Right hindlimb (tissue), 1 donor: ENCODE measurements at regions not wholly inside any gene's neighbourhood (a gene's known extent, or its start where the extent isn't known, plus 50 kb on each side); places are given as distances from the start of the nearest gene placed in this dataset.
"Not testable (repeated sequence)": the region's sequence is repeated elsewhere in the genome, so short reads cannot be mapped to it uniquely, and the experiment has no call there.

Source experiments
- DNase-seq: peaks from one replicate; pipeline ENCODE4 v3.0.0-alpha.2; 2018

DNA sequence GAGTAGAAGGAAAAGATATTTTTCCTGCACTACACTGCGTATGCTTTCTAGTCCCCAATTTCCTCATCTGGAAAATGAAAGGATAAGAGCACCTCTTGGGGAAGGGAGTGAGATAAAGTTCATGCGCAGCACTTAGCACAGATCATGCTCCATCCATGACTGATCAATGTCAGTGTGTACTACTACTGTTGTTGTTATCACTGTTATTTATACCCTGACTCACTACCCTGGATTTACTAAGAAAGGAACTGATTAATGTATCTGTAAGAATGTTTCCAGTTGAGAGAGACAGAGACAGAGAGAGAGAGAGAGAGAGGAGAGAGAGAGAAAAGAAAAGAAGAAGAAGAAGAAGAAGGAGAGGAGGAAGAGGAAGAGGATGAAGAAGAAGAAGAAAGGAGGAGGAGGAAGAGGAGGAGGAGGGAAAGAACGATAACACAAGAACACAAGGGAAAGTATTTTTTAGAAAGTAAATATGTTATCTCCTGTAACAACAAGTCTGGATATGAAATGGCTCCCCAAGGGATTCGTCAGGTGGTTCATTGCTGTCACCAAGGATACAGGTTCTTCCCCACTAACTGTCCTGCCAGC, 212.2 kb upstream of the PROK2 start:
- DNase-seq = no peak

DNA sequence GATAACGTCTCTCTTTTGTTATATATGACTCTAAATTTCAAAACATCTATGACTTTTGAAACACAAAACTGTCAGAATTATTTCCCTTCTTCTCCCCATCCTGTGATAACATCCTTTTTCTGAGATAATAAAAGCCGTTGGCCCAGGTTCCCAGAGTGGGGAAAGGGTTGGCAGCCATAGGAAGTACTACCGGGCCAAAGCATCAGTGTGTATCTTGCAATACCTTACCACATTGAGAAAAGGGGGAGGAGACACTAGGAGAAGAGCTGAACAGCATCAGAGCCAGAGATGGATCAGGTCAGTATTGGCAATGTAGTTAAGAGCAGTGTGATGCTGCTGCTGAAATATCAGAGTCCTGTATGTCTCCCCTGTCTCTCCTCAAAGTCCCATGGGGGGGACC, 210.0 kb upstream of the PROK2 start:
- DNase-seq = no peak

DNA sequence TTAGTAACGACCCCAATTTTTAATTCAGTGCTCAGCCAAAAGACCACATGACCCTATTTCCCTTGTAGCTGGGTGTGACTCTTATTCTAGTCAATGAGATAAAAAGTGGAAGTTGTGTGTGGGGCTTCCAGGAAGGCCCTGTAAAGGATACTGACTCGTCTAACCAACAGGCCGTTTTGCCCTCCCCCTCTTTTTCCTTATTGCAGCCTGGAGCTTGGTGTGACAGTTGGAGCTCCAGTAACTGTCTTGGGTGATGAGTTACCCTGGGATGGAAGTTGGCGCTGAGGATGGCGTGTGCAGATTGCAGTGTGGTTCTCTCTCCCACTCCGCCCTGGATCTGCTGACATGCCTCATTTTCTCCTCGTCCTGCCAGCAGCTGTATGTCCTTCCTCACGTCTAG, 209.3 kb upstream of the PROK2 start:
- no peak for DNase-seq

DNA sequence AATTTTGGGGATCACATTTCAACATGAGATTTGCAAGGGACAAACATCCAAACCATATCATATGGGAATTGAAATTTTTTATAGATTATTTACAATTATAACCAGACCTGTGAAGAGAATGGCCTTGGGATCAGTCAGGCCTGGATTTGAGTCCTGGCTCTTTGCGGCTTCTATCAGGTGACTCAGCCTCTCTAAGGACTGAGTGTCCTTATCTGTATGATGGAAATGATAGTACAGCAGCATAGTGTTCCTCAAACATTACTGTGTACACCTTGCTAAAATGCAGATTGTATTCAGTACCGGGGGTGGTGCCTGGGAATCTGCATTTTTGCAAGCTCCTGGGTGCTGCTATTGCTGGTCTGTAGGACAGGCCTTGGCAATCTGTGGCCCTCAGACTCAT, 206.7 kb upstream of the PROK2 start:
- no peak for DNase-seq

DNA sequence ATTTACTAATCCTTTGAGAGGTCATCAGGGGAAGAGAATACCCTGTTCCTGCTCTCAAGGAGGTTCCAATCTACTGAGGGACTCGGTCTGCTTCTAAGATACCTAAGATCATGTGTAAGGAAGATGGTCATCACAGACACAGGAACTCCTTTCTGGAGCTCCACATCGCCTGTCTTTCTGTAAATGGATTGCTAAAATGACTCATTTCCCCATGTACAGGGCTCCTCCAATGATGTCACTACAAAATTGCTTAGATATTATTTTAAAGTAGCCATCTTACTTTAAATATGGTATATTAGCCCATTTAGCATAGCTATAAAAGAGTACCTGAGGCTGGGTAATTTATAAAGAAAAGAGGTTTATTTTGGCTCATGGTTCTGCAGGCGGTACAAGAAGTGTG, 206.1 kb upstream of the PROK2 start:
- no peak for DNase-seq

DNA sequence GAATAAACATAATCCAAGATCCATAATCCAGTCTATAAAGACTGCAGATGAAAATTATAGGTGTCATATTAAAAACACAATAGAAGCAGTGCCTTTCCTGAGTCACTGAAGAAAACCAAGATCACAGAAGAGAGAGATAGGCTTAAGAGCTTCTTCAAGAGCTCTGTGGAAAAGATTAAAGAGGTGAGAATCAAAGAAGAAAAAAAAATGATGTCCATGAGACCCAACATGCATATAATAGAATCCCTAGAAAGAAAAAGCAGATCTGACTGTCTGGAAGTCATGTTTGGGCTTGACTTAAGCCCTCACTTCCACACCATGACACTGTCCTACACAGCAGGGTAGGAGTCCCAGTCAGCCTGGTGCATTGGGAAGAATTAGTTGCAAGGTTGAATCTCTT, 205.6 kb upstream of the PROK2 start:
- DNase-seq = no peak

DNA sequence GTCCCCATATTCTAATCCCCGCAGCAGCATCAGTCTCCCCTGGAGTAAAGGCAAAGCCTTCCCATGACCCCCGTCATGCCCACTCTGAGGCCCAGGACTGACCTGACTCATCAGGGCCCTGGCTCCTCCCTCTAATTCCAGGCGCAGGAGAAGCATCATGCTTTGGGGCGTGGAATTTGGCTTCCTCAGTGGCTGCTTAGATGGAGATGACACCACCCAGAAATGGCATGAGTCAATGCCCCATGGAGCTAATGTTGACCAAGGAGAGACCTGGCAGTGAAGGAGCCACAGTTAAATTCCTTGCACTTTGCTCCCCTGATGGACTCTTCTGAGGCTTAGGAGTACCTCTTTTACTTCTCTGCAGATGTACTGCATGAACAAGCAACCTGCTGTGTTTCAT, 204.2 kb upstream of the PROK2 start:
- DNase-seq = no peak

DNA sequence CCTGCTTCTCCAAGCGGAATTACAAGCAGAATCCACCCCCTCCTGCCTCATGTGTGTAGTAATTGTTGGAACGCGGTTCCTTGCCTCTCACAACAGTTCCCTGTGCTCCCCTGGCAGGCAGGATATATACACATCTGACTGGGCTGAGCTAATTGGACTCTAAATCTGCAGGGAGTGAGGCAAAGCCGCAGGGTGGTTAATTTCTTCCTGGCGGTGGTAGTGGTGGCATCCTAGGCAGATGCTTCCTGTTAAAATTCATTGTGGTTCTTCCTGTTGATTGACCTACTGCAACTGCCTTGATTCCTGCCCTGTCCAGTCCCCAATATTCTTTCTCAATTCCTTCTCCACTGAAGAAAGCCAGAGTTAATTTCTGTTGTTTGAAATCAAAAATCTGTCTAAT, 202.9 kb upstream of the PROK2 start:
- DNase-seq = peak; percentile 39

DNA sequence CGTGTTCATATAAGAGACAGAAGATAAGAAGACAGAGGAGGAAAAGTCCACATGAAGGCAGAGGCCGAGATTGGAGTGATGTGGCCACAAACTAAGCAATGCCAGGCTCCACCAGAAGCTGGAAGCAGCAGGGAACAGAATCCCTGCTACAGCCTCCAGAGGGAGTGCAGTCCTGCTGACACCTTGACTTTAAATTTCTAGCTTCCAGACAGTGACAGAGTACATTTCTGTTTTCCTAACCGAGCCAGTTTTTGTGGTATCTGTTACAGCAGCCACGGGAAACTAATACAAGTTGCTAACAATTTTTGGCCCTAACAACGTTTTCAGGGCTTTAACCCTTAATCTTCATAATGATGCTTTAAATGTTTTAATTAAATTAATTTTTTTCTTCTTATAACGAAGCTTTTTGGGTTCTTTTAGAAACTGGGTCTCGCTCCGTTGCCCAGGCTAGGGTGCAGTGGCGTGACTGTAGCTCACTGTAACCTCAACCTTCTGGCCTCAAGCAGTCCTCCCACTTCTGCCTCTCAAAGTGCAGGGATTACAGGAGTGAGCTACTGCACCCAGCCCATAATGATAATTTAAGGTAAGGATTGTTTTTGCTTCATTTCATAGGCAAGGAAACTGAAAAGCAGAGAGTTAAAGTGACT, 202.3 kb upstream of the PROK2 start:
- DNase-seq = no peak

DNA sequence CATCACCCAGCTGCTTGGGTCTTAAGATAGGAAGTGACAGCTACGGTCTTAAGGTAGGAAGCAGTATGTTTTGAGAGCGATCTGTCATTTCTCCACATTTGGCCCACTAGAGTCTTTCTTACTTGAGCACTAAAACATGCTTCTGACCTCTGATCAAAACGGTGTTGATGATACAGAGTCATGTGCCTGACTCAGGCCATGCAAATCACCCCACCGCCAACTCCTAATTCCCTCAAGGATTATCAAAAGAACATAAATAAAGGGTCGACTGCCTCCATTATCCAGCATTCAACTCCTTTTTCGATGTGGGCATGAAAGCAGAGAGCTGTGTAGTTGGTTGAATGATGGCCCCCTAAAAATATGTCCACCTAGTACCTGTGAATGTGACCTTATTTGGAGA, 201.7 kb upstream of the PROK2 start:
- DNase-seq = no peak

DNA sequence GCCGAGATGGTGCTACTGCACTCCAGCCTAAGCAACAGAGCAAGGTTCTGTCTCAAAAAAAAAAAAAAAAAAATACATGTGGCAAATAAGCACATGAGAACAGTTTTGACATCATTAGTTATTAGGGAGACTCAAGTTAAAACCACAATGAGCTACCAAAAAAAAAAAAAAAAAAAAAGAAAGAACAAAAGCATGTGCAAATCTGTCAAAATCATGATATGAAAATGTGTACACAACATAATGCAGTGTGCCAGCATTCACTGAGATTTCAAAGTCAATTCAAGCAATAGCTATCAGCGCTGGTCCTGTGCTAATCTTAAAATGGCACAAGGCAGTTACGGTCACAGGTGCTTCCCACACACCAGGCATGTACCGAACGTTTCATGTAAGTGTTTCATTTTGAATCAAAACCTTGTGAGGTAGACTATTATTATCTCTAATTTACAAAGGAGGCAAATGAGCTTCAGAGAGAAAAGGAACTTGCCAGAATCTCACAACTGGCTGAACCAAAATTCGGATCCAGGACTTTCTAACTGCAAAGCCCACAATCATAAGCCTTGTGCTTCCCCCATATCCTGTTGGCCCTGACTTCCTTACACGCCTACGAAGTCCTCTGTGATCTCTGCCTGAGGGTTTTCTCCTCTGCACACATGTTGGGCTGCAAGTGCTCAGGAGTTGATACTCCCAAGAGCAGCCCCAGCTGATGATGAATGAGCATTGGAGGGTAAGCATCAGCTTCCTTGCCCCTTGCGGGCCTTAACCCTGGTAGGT, 200.1 kb upstream of the PROK2 start:
- DNase-seq = no peak

DNA sequence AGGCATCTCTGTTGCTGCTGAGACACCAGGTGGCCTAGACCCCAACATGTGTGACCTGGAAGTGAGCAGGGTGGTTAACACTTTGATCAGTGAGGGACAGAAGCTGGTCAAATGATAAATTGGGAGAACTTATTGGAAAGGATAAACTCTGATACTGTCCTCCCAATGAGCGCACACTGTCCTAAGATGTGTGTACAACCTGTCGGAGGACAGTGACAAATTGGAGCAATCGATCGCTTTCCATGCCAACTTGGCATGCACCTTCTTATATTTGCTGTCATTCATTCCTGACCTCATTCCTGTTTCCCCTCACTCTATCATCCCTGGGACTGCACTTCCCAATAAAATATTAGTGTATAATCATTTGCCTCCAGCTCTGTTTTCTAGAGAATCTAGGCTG, 198.7 kb upstream of the PROK2 start:
- no peak for DNase-seq

DNA sequence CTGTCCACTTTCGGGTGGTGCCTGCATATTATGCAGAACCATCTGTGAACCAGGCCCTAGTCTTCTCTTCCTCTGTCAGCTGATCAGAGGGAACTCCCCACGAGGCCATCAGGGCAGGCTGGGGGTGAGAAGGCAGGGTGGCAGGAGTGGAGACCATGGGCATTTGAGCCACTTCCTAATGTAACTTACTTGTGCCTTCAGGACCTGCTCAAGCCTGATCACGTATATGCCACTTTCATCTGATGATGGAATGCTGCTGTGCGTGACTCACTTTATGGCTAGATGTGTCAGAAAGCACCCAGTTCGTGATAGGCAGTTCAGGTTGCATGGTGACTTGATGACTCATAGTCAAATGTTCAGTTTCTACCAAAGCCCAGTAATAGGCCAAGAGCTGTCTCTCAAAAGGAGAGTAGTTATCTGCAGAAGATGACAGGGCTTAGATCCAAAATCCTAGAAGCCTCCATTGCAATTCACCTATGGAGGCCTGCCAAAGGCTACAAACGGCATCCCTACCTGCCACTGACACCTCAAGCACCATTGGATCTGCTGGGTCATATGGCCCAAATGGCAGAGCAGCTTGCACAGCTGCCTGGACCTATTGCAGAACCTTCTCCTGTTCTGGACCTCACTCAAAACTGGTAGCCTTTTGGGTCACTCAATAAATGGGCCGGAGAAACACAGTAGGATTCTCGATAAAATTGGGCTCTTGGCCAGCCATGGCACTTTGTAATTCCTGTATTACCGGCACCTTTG, 197.7 kb upstream of the PROK2 start:
- not testable (repeated sequence) for DNase-seq

DNA sequence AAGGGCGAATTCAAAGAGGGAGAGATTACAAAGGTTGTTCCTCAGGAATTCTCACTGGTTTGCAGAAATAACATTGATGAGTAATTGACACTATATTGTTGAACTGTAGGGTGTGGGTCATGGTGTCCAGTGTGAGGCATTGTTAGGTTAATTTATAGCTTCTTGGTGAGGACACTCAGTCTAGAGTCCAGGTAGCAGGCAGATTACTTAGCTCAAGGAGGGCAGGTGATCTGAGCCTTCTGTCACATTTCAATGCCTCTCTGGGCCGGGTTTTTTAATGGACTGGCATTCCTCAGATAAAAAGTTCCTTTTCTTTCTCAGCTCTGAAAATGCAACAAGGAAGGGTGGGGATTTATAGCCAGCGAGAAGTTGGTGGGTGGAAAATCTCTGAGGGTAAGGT, 194.2 kb upstream of the PROK2 start:
- no peak for DNase-seq

DNA sequence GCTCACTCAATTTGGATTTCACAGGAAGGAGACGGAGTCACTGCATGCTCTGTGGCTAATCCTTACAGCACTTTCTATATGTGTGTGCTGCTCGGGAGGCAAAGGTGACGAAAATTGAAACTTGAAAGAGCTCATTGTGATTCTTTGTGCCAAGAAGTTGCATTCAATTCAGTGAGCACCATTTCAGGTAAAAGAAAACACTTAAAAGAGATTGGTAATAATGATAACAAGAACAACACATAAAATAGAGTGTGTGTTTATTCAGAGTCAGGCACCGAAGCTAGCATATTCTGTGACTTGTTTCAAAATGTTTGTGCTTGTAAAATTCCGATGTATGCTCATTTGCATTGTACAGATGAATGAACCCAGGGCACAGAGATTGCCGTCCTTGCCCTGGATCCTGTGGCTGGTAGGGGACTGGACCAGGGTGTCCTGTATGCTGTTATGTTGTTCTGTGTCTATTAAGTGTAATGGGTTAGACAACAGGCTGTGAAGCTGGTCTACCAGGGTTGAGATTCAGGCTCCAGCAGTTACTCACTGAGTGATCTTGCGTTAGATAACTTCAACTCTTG, 193.3 kb upstream of the PROK2 start:
- no peak for DNase-seq

DNA sequence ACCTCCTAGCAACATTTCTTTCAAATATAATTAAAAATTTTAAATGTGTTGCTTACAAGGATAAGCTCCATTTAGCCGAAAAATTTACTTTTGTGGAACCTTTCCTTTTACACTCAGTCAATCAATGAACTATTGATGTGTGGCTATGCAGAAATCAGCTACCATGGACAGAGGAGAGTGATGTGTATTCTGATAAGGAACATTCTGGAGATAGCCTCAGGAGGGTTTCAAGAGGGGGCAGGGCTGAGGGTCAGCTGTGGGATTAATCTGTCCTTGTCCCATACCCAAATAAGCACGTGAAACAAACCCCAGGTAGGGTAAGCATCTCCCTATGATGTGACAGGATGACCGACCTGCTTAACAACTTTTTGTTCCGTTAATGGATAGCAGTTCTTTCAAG, 192.6 kb upstream of the PROK2 start:
- no peak for DNase-seq

DNA sequence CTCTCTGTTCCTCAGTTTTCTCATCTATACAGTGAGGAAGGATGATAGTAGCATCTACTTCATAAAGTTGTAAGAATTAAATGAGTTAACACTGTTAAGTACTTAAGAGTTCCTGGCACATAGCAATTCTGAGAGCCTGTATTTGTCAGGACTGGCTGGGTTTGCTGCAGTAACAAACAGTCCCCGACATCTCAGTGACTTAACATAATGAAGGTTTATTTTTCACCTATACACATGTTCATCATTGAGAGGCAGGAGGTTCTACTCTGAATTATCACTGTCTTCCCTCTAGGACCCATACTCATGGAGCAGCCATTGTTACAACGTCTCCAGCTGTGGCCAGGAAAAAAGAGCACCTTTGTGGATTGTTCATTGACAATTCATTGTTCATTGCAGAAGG, 190.6 kb upstream of the PROK2 start:
- DNase-seq = no peak

DNA sequence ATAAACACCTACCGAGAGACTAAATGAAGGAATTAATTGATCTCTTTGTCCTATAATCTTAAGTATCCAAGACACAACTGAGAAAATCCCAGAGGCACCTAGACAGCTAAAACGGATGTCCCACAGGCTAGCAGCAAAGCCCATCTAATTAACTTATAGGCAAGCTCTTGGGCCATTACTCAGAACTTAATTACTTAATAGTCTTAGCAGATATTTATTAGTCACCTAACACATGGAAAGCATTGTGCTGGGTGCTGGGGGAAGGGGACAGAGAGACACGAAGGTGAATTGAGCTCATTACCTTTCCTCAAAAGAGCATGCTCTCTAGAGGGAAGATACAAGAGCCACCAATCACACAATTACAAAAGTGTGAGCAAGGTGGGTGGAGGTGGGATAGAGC, 189.8 kb upstream of the PROK2 start:
- no peak for DNase-seq

DNA sequence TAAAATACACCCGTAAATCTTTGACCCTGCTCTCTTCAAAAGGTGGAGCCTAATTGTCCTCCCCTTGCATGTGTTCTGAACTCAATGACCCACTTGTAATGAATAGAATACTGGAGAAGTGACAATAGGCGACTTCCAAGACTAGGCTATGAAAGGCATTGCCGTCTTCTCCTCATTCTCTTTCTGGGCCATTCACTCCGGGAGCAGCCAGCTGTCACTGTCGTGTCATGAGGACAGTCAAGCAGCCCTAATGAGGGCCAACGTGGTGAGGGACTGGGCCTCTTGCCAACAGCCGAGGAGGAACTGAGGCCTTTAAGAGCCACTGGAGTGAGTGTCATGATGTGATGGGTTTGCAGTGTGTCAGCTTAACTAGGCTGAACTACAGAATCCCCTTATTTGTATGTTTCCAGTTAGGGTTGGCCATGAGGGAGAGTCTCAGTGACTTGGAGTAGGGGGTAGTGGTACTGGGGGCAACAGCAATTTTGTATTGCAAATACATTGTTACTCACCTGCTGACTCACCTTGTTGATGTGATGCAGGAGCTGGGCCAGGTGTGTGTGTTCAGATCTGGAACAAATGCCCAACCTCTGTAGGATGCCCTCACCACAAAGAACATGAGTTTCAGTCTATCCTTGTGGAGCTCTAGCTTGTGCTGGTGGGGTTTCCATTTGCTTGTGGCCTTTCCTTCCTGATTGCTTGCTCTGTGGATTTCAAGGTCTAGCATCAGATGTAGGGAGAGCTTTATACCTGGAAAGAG, 188.5 kb upstream of the PROK2 start:
- DNase-seq = no peak

DNA sequence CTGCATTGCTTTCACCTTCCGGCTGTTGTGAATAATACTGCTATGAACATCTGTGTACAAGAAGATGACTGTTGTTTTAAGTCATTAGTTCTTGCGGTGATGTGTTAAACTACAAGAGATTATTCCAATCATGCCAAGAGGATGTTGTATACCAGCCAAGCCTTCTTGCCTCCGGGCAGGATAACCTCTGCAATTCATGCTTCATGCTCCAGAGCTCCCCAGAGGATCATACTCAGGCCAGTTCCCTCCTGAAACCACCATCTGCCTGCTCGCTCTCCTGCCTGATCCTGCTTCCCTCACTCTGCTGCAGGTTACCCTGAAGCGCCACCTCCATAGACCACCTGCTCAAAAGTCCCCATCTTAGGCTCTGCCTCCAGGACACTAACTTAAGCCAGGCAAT, 187.1 kb upstream of the PROK2 start:
- DNase-seq = no peak

DNA sequence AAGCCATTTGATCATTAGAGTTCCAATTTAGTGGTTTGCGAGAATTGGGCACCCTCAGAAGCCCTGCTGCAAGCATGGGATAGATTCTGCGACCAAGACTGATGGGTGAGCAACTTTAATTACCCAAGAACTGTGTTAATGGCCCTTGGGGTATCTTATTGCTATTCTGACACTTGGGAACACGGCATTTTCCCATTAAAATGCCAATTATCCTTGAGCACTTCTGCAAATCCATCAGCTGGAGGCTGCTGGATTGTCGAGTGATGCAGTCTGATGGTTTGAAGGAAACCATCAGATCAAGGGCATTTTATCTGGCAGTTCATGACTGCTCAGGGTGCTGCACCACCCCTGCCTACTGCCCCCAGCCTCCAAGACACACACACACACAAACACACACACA, 183.6 kb upstream of the PROK2 start:
- DNase-seq = no peak

DNA sequence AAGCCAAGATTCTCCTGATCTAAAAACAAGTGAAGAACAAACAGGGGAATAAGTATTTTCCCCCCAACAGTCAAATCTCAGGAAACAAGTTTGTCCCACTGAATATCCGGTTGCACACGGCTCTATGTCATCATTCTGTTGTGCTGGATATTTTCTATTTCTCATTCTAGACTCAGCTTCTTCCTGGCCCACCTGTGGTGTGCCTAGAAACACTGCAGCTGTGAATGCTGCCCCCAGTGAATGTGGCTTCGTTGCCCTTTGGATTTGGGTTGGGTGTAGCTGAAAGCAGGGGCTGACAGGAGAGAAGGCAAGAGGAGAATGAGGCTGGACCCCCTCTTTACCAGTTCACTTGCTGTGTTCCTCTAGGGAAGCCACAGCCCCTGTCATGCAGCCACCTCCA, 181.2 kb upstream of the PROK2 start:
- no peak for DNase-seq

DNA sequence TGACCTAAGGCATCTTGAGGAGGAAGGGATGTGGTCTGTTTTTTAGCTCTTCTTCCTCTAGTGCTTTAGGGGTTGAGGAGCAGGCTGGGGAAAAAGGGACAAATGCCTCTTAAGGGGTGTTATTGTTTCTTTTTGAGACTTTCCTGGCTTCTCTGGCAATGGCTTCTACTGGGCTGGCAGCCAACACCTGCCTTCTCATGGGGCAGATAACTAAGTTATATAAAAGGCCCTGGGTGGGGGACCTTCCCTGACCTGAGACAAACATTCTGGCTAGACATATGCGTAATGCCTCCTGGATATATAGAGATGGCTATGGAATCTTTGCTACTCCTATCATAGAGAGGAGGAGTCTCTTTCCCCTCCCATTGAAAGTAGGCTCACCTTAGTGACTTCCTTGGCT, 179.2 kb upstream of the PROK2 start:
- DNase-seq = no peak
